ENCODE measurements at regions not wholly inside any gene's neighbourhood (a gene's known extent, or its start where the extent isn't known, plus 50 kb on each side); places are given as distances from the start of the nearest gene placed in this dataset.

GRCh38 chr18:62442391-62442790 is 80.4 kb upstream of the ZCCHC2 start:
- no peak for DNase-seq
- no peak for ATAC-seq (ENCODE audit: low read depth)
- intact Hi-C loops (cut with micrococcal nuclease), result no loop called here
- Mint-ChIP-seq H3K27me3 (peaks cover 8% of the 10 kb centered on the region), H3K27ac (no peak overlapping the region), H3K4me3 (no peak overlapping the region), H3K36me3 (ENCODE audit: low read depth) (no peaks in the 10 kb centered on the region), H3K9me3 (no peaks in the 10 kb centered on the region), H3K4me1 (no peaks in the 10 kb centered on the region)
- CTCF ChIA-PET, result no interaction called here
- no peak for TF ChIP-seq CTCF (IDR thresholded peaks at IDR 0.05)
- POLR2A ChIA-PET, result no interaction called here

- H3K27ac Mint-ChIP-seq, result no peak overlapping the region
- POLR2A ChIA-PET, result no interaction called here
- no peaks in the 10 kb centered on the region for H3K36me3 Mint-ChIP-seq (ENCODE audit: low read depth)
- no peak for ATAC-seq (ENCODE audit: low read depth)
- CTCF ChIA-PET, result no interaction called here
- peaks cover 4% of the 10 kb centered on the region for H3K27me3 Mint-ChIP-seq
- no peak overlapping the region for H3K4me3 Mint-ChIP-seq
- H3K9me3 Mint-ChIP-seq, result no peaks in the 10 kb centered on the region
- no peak for TF ChIP-seq CTCF (IDR thresholded peaks at IDR 0.05)
- no peak for DNase-seq
- no peaks in the 10 kb centered on the region for H3K4me1 Mint-ChIP-seq
- intact Hi-C loops (cut with micrococcal nuclease), result no loop called here
These were observed 77.4 kb upstream of the ZCCHC2 start for GRCh38 chr18:62445386-62445917.

DNA sequence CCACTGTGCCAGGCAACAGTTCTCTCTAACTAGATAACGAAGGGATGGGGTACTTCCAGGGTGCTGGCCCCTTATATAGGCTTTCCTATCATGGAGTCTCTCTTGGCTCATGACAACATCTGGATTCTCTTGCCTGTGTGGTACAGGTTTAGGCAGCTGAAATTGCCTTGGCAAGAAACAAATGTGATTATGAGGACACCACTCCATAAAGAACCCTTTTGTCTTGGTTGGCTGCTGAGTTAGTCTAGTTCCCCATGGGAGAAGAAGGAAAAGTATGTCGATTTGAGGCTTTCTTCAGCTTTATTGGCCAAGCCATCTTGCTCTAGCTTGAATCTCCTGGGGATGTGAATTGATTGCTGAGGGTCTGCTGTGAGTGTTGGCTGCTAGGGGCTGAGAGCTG is 76.3 kb upstream of the ZCCHC2 start:
- ChIA-PET CTCF (no interaction called here), POLR2A (no interaction called here)
- no peaks in the 10 kb centered on the region for H3K9me3 Mint-ChIP-seq
- H3K27ac Mint-ChIP-seq, result no peak overlapping the region
- peaks cover 4% of the 10 kb centered on the region for H3K27me3 Mint-ChIP-seq
- no peak for TF ChIP-seq CTCF (IDR thresholded peaks at IDR 0.05)
- no peak for DNase-seq
- no peak overlapping the region for H3K4me3 Mint-ChIP-seq
- intact Hi-C loops (cut with micrococcal nuclease), result no loop called here
- H3K4me1 Mint-ChIP-seq, result no peaks in the 10 kb centered on the region
- no peak for ATAC-seq (ENCODE audit: low read depth)
- H3K36me3 Mint-ChIP-seq (ENCODE audit: low read depth), result no peaks in the 10 kb centered on the region

DNA sequence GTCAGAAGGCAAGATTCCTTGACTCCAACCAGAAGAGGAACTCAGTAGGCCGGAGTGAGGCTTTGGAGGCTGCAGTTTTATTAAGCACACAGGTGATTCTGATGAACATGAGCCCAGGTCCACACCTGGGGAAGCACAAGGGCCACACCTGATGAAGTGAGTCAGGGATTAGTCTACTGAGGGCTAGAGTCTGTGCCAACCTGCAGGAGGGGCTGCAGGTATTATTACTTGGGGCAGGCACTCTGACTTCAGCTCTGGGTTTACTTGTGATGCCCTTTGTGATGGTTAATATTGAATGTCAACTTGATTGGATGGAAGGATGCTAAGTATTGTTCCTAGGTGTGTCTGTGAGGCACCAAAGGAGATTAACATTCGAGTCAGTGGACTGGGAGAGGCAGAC is 75.2 kb upstream of the ZCCHC2 start:
- intact Hi-C loops (cut with micrococcal nuclease), result no loop called here
- H3K4me1 Mint-ChIP-seq, result no peaks in the 10 kb centered on the region
- TF ChIP-seq CTCF (IDR thresholded peaks at IDR 0.05), result no peak
- no peaks in the 10 kb centered on the region for H3K36me3 Mint-ChIP-seq (ENCODE audit: low read depth)
- H3K9me3 Mint-ChIP-seq, result no peaks in the 10 kb centered on the region
- H3K4me3 Mint-ChIP-seq, result no peak overlapping the region
- DNase-seq (no peak), ATAC-seq (ENCODE audit: low read depth) (no peak)
- no peak overlapping the region for H3K27ac Mint-ChIP-seq
- ChIA-PET CTCF (no interaction called here), POLR2A (no interaction called here)
- H3K27me3 Mint-ChIP-seq, result peaks cover 4% of the 10 kb centered on the region

DNA sequence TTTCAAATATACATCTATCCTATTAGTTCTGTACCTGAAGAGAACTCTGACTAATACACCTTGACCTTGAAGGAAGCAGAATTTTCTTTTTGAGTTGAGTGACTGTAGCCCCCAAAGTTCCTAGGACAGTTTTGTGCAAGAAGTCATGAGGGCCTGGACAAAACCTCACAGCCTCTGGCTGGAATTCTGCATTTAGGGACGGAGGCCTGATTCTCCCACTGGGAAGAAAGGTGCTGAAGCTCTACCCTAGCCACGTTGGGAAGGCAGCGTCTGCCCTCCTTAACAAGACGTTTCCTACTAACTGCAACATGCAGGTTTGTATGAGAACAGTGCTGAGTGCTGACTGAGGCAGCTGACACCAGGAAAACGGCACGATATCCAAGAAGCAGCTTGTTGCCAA is 74.4 kb upstream of the ZCCHC2 start:
- DNase-seq (no peak), ATAC-seq (ENCODE audit: low read depth) (no peak)
- Mint-ChIP-seq H3K36me3 (ENCODE audit: low read depth) (no peaks in the 10 kb centered on the region), H3K27me3 (peaks cover 4% of the 10 kb centered on the region), H3K27ac (no peak overlapping the region), H3K9me3 (no peaks in the 10 kb centered on the region), H3K4me1 (no peaks in the 10 kb centered on the region), H3K4me3 (no peak overlapping the region)
- intact Hi-C loops (cut with micrococcal nuclease), result no loop called here
- ChIA-PET CTCF (no interaction called here), POLR2A (interaction anchor here (0.6 kb wide), 1 partner anchor 46 kb away, joined by 6 read pairs; no protein-coding TSS in a partner anchor)
- TF ChIP-seq CTCF (IDR thresholded peaks at IDR 0.05), result no peak
